Mesenchymal stem cell (in vitro differentiated cells and primary cell): ENCODE measurements at regions not wholly inside any gene's neighbourhood (a gene's known extent, or its start where the extent isn't known, plus 50 kb on each side); places are given as distances from the start of the nearest gene placed in this dataset.

Experiments used
- DNase-seq: peaks from one replicate; pipeline ENCODE4 v3.0.0-alpha.2; 2013
- H2AFZ ChIP-seq: one replicate; pipeline ENCODE4 v1.6.1; 2013; ENCODE audit warnings: low read depth, mild to moderate bottlenecking, control low read depth, inconsistent platforms, low read length, moderate library complexity
- H2AK5ac ChIP-seq: 2 replicates; pipeline ENCODE4 v1.6.1; 2013; ENCODE audit warnings: low read length, moderate library complexity, mild to moderate bottlenecking, inconsistent platforms; ENCODE audit not compliant: severe bottlenecking
- H2BK120ac ChIP-seq: one replicate; pipeline ENCODE4 v1.6.1; 2013; ENCODE audit warnings: low read depth, mild to moderate bottlenecking, inconsistent platforms, low read length, moderate library complexity
- H2BK12ac ChIP-seq, 2 experiments: one replicate each; pipeline ENCODE4 v1.6.1; 2013; ENCODE audit warnings: inconsistent platforms in 2 of 2, low read length in 2 of 2, mild to moderate bottlenecking in 2 of 2, moderate library complexity in 2 of 2, control low read depth in 1 of 2
- H2BK15ac ChIP-seq: one replicate; pipeline ENCODE4 v1.6.1; 2013; ENCODE audit warnings: mild to moderate bottlenecking, low read depth, inconsistent platforms; ENCODE audit not compliant: poor library complexity, severe bottlenecking
- H2BK5ac ChIP-seq: 2 replicates; pipeline ENCODE4 v1.6.1; 2013; ENCODE audit warnings: low read depth, mild to moderate bottlenecking, low read length, control low read depth, inconsistent platforms; ENCODE audit not compliant: poor library complexity, severe bottlenecking
- H3K14ac ChIP-seq, 2 experiments: one replicate each; pipeline ENCODE4 v1.6.1; 2013; ENCODE audit warnings: inconsistent platforms in 2 of 2, low read length in 2 of 2, control low read depth in 1 of 2, mild to moderate bottlenecking in 1 of 2, moderate library complexity in 1 of 2
- H3K18ac ChIP-seq, 2 experiments: one replicate each; pipeline ENCODE4 v1.6.1; 2013; ENCODE audit warnings: inconsistent platforms in 2 of 2, low read length in 2 of 2, control low read depth in 1 of 2, low read depth in 1 of 2, mild to moderate bottlenecking in 1 of 2
- H3K23ac ChIP-seq, 2 experiments: one replicate each; pipeline ENCODE4 v1.6.1; 2013; ENCODE audit warnings: inconsistent platforms in 2 of 2, low read length in 2 of 2, mild to moderate bottlenecking in 2 of 2, moderate library complexity in 2 of 2, control low read depth in 1 of 2
- H3K27ac ChIP-seq: 2 replicates; pipeline ENCODE4 v1.5.1; 2013; ENCODE audit warnings: mild to moderate bottlenecking, moderate library complexity, low read length, control low read depth, inconsistent platforms; ENCODE audit not compliant: poor library complexity, severe bottlenecking
- H3K27me3 ChIP-seq, 2 experiments: 2 replicates each; pipeline versions ENCODE4 v1.6.1 to v1.7.0; 2013; ENCODE audit warnings: low read length in 2 of 2, mild to moderate bottlenecking in 2 of 2, moderate library complexity in 2 of 2, control low read depth in 1 of 2, inconsistent platforms in 1 of 2; ENCODE audit not compliant: control insufficient read depth in 1 of 2, insufficient read depth in 1 of 2
- H3K36me3 ChIP-seq, 2 experiments: 2 replicates each; pipeline versions ENCODE4 v1.6.1 to v1.7.0; 2013; ENCODE audit warnings: low read length in 2 of 2, control low read depth in 1 of 2, inconsistent platforms in 1 of 2, low read depth in 1 of 2, mild to moderate bottlenecking in 1 of 2; ENCODE audit not compliant: insufficient read depth in 2 of 2, control insufficient read depth in 1 of 2
- H3K4ac ChIP-seq, 2 experiments: one replicate each; pipeline ENCODE4 v1.6.1; 2013; ENCODE audit warnings: inconsistent platforms in 2 of 2, low read length in 2 of 2, mild to moderate bottlenecking in 2 of 2, moderate library complexity in 2 of 2, control low read depth in 1 of 2, low read depth in 1 of 2
- H3K4me1 ChIP-seq: 2 replicates; pipeline ENCODE4 v1.6.1; 2013; ENCODE audit warnings: low read depth, low read length, control low read depth; ENCODE audit not compliant: control insufficient read depth, insufficient read depth
- H3K4me2 ChIP-seq: 2 replicates; pipeline ENCODE4 v1.6.1; 2013; ENCODE audit warnings: low read length, mild to moderate bottlenecking, inconsistent platforms; ENCODE audit not compliant: poor library complexity, severe bottlenecking
- H3K4me3 ChIP-seq, 2 experiments: 2 replicates each; pipeline versions ENCODE4 v1.5.1 to v1.7.0; 2013; ENCODE audit warnings: low read length in 2 of 2, mild to moderate bottlenecking in 2 of 2, control low read depth in 1 of 2, low read depth in 1 of 2; ENCODE audit not compliant: insufficient read depth in 1 of 2
- H3K79me1 ChIP-seq: replicated peaks from 2 replicates; pipeline ENCODE4 v1.6.1; 2013; ENCODE audit warnings: mild to moderate bottlenecking, control low read depth, low read length, inconsistent platforms; ENCODE audit not compliant: poor library complexity, severe bottlenecking
- H3K9ac ChIP-seq: 2 replicates; pipeline ENCODE4 v1.7.0; 2013; ENCODE audit warnings: mild to moderate bottlenecking, low read length, moderate library complexity
- H3K9me3 ChIP-seq: 2 replicates; pipeline ENCODE4 v1.7.0; 2013; ENCODE audit warnings: mild to moderate bottlenecking, low read length; ENCODE audit not compliant: control insufficient read depth
- H4K8ac ChIP-seq: one replicate; pipeline ENCODE4 v1.6.1; 2013; ENCODE audit warnings: inconsistent platforms, mild to moderate bottlenecking, low read length, moderate library complexity
- H4K91ac ChIP-seq: one replicate; pipeline ENCODE4 v1.6.1; 2013; ENCODE audit warnings: mild to moderate bottlenecking, low read length, inconsistent platforms
- WGBS: methylation state at CpG from one replicate; pipeline ENCODE4 v1.1.7; 2013; ENCODE audit warnings: mixed read lengths; 5-methylcytosine and 5-hydroxymethylcytosine counted together

DNA sequence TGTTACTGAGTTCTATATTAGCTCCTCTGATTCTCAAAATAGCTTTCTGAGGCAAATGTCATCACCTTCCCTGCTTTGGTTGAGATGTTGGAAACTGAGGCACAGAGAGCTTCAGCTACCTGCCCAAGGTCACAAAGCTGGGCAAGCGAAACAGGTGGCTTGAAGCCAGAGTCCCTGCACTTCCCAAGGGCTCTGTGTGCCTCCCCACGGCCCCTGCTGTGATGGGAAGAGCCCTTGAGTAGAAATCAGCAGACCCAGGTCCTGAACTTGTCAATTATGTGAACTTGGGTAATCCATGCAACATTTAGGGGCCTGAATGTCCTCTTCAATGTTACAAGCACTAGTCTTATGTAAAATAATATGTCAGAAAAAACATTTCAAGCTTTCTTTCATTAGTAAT is 327.3 kb upstream of the PODXL start:
- no peak overlapping the region for H2AK5ac ChIP-seq
- H3K9me3 ChIP-seq, result peaks cover 22% of the 10 kb centered on the region
- H2AFZ ChIP-seq, result no peak overlapping the region
- 42% methylated on average over 2 of the region's 2 CpGs for WGBS
- H2BK120ac ChIP-seq, result no peak overlapping the region
- H2BK12ac ChIP-seq, result no peak overlapping the region
- peaks cover 0 to 82% of the 10 kb centered on the region in 2 experiments for H3K27me3 ChIP-seq
- H3K36me3 ChIP-seq, result no peaks in the 10 kb centered on the region
- H3K4me3 ChIP-seq, result no peak overlapping the region
- no peak overlapping the region for H3K9ac ChIP-seq
- H4K8ac ChIP-seq, result no peak overlapping the region
- no peak overlapping the region for H3K14ac ChIP-seq
- H4K91ac ChIP-seq, result no peak overlapping the region
- no peak overlapping the region for H2BK15ac ChIP-seq
- no peak overlapping the region for H2BK5ac ChIP-seq
- DNase-seq, result no peak
- no peaks in the 10 kb centered on the region for H3K79me1 ChIP-seq
- no peak overlapping the region for H3K4ac ChIP-seq
- no peaks in the 10 kb centered on the region for H3K4me1 ChIP-seq
- H3K4me2 ChIP-seq, result no peak overlapping the region
- no peak overlapping the region for H3K23ac ChIP-seq
- H3K27ac ChIP-seq, result no peak overlapping the region
- H3K18ac ChIP-seq, result no peak overlapping the region

DNA sequence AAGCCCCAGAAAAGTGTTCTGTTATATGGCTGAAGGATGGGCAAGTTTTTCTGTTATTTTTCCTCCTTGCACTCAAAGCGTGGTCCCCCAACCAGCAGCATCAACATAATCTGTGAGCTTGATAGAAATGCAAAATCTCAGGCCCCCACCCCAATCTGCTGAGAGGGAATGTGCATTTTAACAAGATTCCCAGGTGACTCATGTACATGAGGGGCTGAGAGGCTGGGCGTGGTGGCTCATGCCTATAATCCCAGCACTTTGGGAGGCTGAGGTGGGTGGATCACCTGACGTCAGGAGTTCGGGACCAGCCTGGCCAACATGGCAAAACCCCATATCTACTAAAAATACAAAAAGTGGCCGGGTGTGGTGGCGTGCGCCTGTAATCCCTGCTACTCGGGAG is 326.8 kb upstream of the PODXL start:
- Histone ChIP-seq H3K4me3 (no peak overlapping the region), H2BK15ac (no peak overlapping the region), H3K36me3 (no peaks in the 10 kb centered on the region), H2AK5ac (no peak overlapping the region), H3K18ac (no peak overlapping the region), H3K9me3 (peaks cover 22% of the 10 kb centered on the region), H3K4me2 (no peak overlapping the region), H3K79me1 (no peaks in the 10 kb centered on the region), H4K8ac (no peak overlapping the region), H3K27me3 (peaks cover 0 to 76% of the 10 kb centered on the region in 2 experiments), H2BK120ac (no peak overlapping the region), H3K4me1 (no peaks in the 10 kb centered on the region), H2BK12ac (no peak overlapping the region), H3K14ac (no peak overlapping the region), H3K27ac (no peak overlapping the region), H3K9ac (no peak overlapping the region), H3K4ac (no peak overlapping the region), H2BK5ac (no peak overlapping the region), H3K23ac (no peak overlapping the region), H2AFZ (no peak overlapping the region), H4K91ac (no peak overlapping the region)
- WGBS, result 87% methylated on average over 6 of the region's 8 CpGs
- no peak for DNase-seq

DNA sequence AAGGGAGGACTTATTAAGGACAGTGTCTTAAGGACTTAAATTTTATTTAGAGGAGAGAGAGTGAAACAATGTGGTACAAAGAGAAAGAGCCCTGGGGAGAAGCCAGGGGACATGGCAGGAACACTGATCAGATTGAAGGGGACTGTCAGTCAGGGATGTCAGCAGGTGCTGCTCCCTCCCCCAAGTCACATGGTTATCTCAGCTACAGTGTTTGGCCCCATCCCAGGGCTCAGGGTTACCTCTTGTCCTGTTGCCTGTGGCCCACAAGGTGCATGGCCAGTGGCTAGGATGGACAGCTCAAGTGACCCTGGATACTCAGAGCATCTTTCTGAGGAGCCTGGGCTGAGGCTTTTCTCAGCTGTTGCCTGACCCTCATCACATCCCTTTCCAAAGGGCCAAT is 325.9 kb upstream of the PODXL start:
- DNase-seq, result no peak
- H3K79me1 ChIP-seq, result no peaks in the 10 kb centered on the region
- H3K23ac ChIP-seq, result no peak overlapping the region
- H2AFZ ChIP-seq, result no peak overlapping the region
- no peak overlapping the region for H3K4ac ChIP-seq
- no peaks in the 10 kb centered on the region for H3K4me1 ChIP-seq
- no peak overlapping the region for H2AK5ac ChIP-seq
- no peak overlapping the region for H3K4me2 ChIP-seq
- no peaks in the 10 kb centered on the region for H3K36me3 ChIP-seq
- H4K91ac ChIP-seq, result no peak overlapping the region
- peaks cover 22% of the 10 kb centered on the region for H3K9me3 ChIP-seq
- H2BK5ac ChIP-seq, result no peak overlapping the region
- H2BK120ac ChIP-seq, result no peak overlapping the region
- peaks cover 0 to 67% of the 10 kb centered on the region in 2 experiments for H3K27me3 ChIP-seq
- H2BK15ac ChIP-seq, result no peak overlapping the region
- H3K14ac ChIP-seq, result no peak overlapping the region
- no peak overlapping the region for H3K4me3 ChIP-seq
- H3K18ac ChIP-seq, result no peak overlapping the region
- no peak overlapping the region for H2BK12ac ChIP-seq
- H4K8ac ChIP-seq, result no peak overlapping the region
- no peak overlapping the region for H3K27ac ChIP-seq
- H3K9ac ChIP-seq, result no peak overlapping the region

- Histone ChIP-seq H2BK15ac (no peak overlapping the region), H3K23ac (no peak overlapping the region), H2BK12ac (no peak overlapping the region), H3K4me2 (no peak overlapping the region), H2AFZ (no peak overlapping the region), H3K9me3 (peaks cover 6% of the 10 kb centered on the region), H2BK5ac (no peak overlapping the region), H4K8ac (no peak overlapping the region), H3K18ac (no peak overlapping the region), H2BK120ac (no peak overlapping the region), H3K79me1 (no peaks in the 10 kb centered on the region), H3K4me1 (no peaks in the 10 kb centered on the region), H3K14ac (no peak overlapping the region), H3K4me3 (no peak overlapping the region), H3K36me3 (no peaks in the 10 kb centered on the region), H2AK5ac (no peak overlapping the region), H3K27me3 (peaks cover 0 to 49% of the 10 kb centered on the region in 2 experiments), H3K4ac (no peak overlapping the region), H3K9ac (no peak overlapping the region), H3K27ac (no peak overlapping the region), H4K91ac (no peak overlapping the region)
- no peak for DNase-seq
- WGBS, result 64% methylated on average over 2 of the region's 2 CpGs
Measured at GRCh38 chr7:131880078-131880477, 323.6 kb upstream of the PODXL start.
